DOHH2 (cell line): ENCODE measurements at regions not wholly inside any gene's neighbourhood (a gene's known extent, or its start where the extent isn't known, plus 50 kb on each side); places are given as distances from the start of the nearest gene placed in this dataset.

Experiments
- CTCF ChIP-seq: fragments of 200-600 bp; sonication (generic); IDR thresholded peaks from one replicate; pipeline ENCODE4 v1.5.1; 2014; ENCODE audit warnings: antibody characterized with exemption, mild to moderate bottlenecking, low read depth, low read length; ENCODE audit not compliant: poor library complexity, severe bottlenecking
- EZH2phosphoT487 ChIP-seq: fragments of 200-600 bp; sonication (generic); IDR thresholded peaks from 2 replicates; pipeline ENCODE4 v1.6.1; 2017; ENCODE audit warnings: borderline replicate concordance, mild to moderate bottlenecking, antibody characterized with exemption, low read length, moderate library complexity, mixed read lengths

- TF ChIP-seq CTCF (no peak), EZH2phosphoT487 (no peak)
These were observed 493.2 kb downstream of the ZEB2 start for GRCh38 chr2:144026753-144027152.
